KMS-11 (cell line): ENCODE measurements at regions not wholly inside any gene's neighbourhood (a gene's known extent, or its start where the extent isn't known, plus 50 kb on each side); places are given as distances from the start of the nearest gene placed in this dataset.

ENCODE experiments used
- H2AFZ ChIP-seq: fragments of 200-600 bp; sonication (generic); 2 replicates; pipeline ENCODE4 v1.6.1; 2016; ENCODE audit warnings: antibody characterized with exemption, mixed run types, low read depth
- H3K27ac ChIP-seq: fragments of 200-600 bp; sonication (generic); 2 replicates; pipeline ENCODE4 v1.6.1; 2016; ENCODE audit warnings: mild to moderate bottlenecking, mixed run types
- H3K27me3 ChIP-seq: fragments of 200-600 bp; sonication (generic); 2 replicates; pipeline ENCODE4 v1.6.1; 2017; ENCODE audit warnings: mild to moderate bottlenecking, low read depth, mixed run types, moderate library complexity; ENCODE audit not compliant: insufficient read depth
- H3K36me3 ChIP-seq: fragments of 200-600 bp; sonication (generic); 2 replicates; pipeline ENCODE4 v1.6.1; 2017; ENCODE audit warnings: mild to moderate bottlenecking, mixed run types; ENCODE audit not compliant: insufficient read depth
- H3K4me1 ChIP-seq: fragments of 200-600 bp; sonication (generic); 2 replicates; pipeline ENCODE4 v1.6.1; 2016; ENCODE audit warnings: mild to moderate bottlenecking, low read depth, mixed run types; ENCODE audit not compliant: poor library complexity, severe bottlenecking
- H3K4me2 ChIP-seq: fragments of 200-600 bp; sonication (generic); 2 replicates; pipeline ENCODE4 v1.7.0; 2016; ENCODE audit warnings: mild to moderate bottlenecking, mixed run types
- H3K4me3 ChIP-seq: fragments of 200-600 bp; sonication (generic); IDR thresholded peaks from 2 replicates; pipeline ENCODE4 v1.6.1; 2017; ENCODE audit warnings: low read depth, low read length, mixed read lengths; ENCODE audit not compliant: insufficient read depth
- H3K79me2 ChIP-seq: fragments of 200-600 bp; sonication (generic); 2 replicates; pipeline ENCODE4 v1.6.1; 2016; ENCODE audit warnings: low read depth, mixed run types; ENCODE audit not compliant: insufficient read depth
- H3K9ac ChIP-seq: fragments of 200-600 bp; sonication (generic); 2 replicates; pipeline ENCODE4 v1.6.1; 2016; ENCODE audit warnings: mild to moderate bottlenecking, mixed run types
- H4K20me1 ChIP-seq: fragments of 200-600 bp; sonication (generic); 2 replicates; pipeline ENCODE4 v1.6.1; 2016; ENCODE audit warnings: mild to moderate bottlenecking, mixed run types; ENCODE audit not compliant: insufficient read depth
- CTCF ChIP-seq: fragments of 200-600 bp; sonication (generic); conservative IDR thresholded peaks from 2 replicates; pipeline ENCODE4 v1.6.1; 2017; ENCODE audit warnings: low read depth, mild to moderate bottlenecking, antibody characterized with exemption, low read length, moderate library complexity, mixed read lengths

GRCh38 chr6:105800398-105800797, 285.7 kb upstream of the PRDM1 start:
- Histone ChIP-seq H3K27ac (no peak overlapping the region), H3K4me2 (no peak overlapping the region), H4K20me1 (no peaks in the 10 kb centered on the region), H3K9ac (no peak overlapping the region), H3K4me1 (no peaks in the 10 kb centered on the region), H3K36me3 (no peaks in the 10 kb centered on the region), H3K27me3 (no peaks in the 10 kb centered on the region), H2AFZ (no peak overlapping the region), H3K4me3 (no peak overlapping the region), H3K79me2 (no peaks in the 10 kb centered on the region)
- no peak for TF ChIP-seq CTCF

GRCh38 chr6:105799056-105799455, 287.1 kb upstream of the PRDM1 start:
- no peak for TF ChIP-seq CTCF
- peaks cover 6% of the 10 kb centered on the region for H3K4me1 ChIP-seq
- H3K36me3 ChIP-seq = no peaks in the 10 kb centered on the region
- H3K4me3 ChIP-seq = no peak overlapping the region
- H3K79me2 ChIP-seq = no peaks in the 10 kb centered on the region
- H3K4me2 ChIP-seq = no peak overlapping the region
- H3K27ac ChIP-seq = no peak overlapping the region
- H3K9ac ChIP-seq = no peak overlapping the region
- no peak overlapping the region for H2AFZ ChIP-seq
- no peaks in the 10 kb centered on the region for H3K27me3 ChIP-seq
- no peaks in the 10 kb centered on the region for H4K20me1 ChIP-seq

GRCh38 chr6:105797983-105798453, 288.1 kb upstream of the PRDM1 start:
- no peak for TF ChIP-seq CTCF
- Histone ChIP-seq H3K27ac (no peak overlapping the region), H4K20me1 (no peaks in the 10 kb centered on the region), H3K4me3 (no peak overlapping the region), H3K36me3 (no peaks in the 10 kb centered on the region), H3K27me3 (no peaks in the 10 kb centered on the region), H3K79me2 (no peaks in the 10 kb centered on the region), H3K4me2 (no peak overlapping the region), H3K9ac (no peak overlapping the region), H3K4me1 (peaks cover 16% of the 10 kb centered on the region), H2AFZ (no peak overlapping the region)

GRCh38 chr6:105797286-105797979, 288.7 kb upstream of the PRDM1 start:
- H3K27me3 ChIP-seq = no peaks in the 10 kb centered on the region
- TF ChIP-seq CTCF = no peak
- H2AFZ ChIP-seq = no peak overlapping the region
- H3K27ac ChIP-seq = no peak overlapping the region
- no peaks in the 10 kb centered on the region for H3K36me3 ChIP-seq
- no peak overlapping the region for H3K4me2 ChIP-seq
- H3K4me3 ChIP-seq = no peak overlapping the region
- H3K9ac ChIP-seq = no peak overlapping the region
- H3K4me1 ChIP-seq = peaks cover 22% of the 10 kb centered on the region
- H4K20me1 ChIP-seq = no peaks in the 10 kb centered on the region
- H3K79me2 ChIP-seq = no peaks in the 10 kb centered on the region
